Omental fat pad (tissue), 3 donors: ENCODE measurements at regions not wholly inside any gene's neighbourhood (a gene's known extent, or its start where the extent isn't known, plus 50 kb on each side); places are given as distances from the start of the nearest gene placed in this dataset.

Experiments used
- ATAC-seq: fragments of 150-250 bp; one replicate; pipeline ENCODE4 v1.9.1; 2016; ENCODE audit warnings: mild to moderate bottlenecking, moderate library complexity; ENCODE audit not compliant: low FRiP score
- DNase-seq: peaks from one replicate; pipeline ENCODE4 v3.0.0-alpha.2; 2019; ENCODE audit warnings: low spot score
- TF ChIP-seq, protein P1 (sequence below), 3 donors: fragments of 450-650 bp; IDR thresholded peaks; one replicate each; pipeline ENCODE4 v1.5.1; 2016 to 2017; ENCODE audit warnings: antibody characterized with exemption in 3 of 3, mild to moderate bottlenecking in 3 of 3, moderate library complexity in 2 of 3

DNA sequence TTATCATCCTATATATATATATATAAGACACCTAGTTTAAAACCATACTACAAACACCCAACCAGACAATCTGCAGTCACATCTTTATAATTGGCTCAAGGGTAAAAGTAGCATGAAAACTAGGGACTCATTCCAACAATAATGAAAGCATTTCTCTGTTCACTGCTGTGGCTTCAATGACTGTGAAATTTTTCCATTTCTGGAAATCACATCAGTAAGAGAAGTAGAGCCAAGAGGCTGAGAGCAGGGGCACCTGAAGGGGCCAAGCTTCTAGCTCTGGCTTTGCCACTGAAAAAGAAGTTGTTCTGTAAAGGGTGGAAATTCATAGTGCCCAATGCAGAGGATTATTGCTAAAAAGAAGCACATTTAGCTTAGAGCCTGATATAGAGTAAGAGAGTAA is 158.6 kb upstream of the GLI3 start:
- TF ChIP-seq, protein P1, sequence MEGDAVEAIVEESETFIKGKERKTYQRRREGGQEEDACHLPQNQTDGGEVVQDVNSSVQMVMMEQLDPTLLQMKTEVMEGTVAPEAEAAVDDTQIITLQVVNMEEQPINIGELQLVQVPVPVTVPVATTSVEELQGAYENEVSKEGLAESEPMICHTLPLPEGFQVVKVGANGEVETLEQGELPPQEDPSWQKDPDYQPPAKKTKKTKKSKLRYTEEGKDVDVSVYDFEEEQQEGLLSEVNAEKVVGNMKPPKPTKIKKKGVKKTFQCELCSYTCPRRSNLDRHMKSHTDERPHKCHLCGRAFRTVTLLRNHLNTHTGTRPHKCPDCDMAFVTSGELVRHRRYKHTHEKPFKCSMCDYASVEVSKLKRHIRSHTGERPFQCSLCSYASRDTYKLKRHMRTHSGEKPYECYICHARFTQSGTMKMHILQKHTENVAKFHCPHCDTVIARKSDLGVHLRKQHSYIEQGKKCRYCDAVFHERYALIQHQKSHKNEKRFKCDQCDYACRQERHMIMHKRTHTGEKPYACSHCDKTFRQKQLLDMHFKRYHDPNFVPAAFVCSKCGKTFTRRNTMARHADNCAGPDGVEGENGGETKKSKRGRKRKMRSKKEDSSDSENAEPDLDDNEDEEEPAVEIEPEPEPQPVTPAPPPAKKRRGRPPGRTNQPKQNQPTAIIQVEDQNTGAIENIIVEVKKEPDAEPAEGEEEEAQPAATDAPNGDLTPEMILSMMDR (IDR thresholded peaks at IDR 0.05) = no peak
- no peak for ATAC-seq
- no peak for DNase-seq

DNA sequence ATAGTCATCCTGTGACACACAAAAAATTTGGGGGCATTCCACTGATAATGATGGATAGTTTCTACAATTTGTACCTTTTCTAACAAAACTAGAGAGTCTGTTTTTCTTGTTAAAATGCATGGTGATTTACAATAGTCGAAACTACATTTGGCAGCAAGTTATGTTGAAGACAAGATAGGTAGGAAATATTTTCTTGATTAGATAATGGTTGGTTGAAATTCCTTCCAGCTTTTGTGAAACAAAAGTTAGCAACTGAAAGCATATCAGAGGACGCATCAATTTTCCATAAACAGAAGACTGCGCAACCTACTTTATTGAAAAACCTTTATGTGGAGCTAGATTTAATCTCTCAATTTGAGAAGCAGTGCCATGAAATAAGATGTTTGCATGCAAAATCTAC is 155.8 kb upstream of the GLI3 start:
- ATAC-seq (no peak), DNase-seq (no peak)

DNA sequence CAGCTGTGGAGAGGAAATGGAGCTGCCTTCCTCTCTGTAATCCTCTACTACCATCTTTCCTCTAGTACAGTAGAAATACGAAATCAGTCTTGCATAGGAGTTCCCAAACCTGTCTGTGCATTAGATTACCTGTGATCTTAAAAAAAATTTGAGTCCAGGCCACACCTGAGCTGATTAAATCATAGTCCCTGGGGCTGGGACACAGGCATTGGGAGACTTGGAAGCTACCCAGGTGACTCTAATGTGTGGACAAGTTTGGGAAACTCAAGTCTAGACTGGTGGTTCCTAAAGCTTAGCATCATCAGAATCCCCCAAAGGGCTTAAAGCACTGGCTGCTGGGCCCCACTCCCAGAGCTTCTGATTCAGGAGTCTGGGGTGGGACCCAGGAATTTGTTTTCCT is 152.7 kb upstream of the GLI3 start:
- ATAC-seq (no peak), DNase-seq (no peak)
- TF ChIP-seq, protein P1 (IDR thresholded peaks at IDR 0.05) = no peak

More for the DNA sequence above, 155.8 kb upstream of the GLI3 start:
- TF ChIP-seq, protein P1 (IDR thresholded peaks at IDR 0.05) = no peak

DNA sequence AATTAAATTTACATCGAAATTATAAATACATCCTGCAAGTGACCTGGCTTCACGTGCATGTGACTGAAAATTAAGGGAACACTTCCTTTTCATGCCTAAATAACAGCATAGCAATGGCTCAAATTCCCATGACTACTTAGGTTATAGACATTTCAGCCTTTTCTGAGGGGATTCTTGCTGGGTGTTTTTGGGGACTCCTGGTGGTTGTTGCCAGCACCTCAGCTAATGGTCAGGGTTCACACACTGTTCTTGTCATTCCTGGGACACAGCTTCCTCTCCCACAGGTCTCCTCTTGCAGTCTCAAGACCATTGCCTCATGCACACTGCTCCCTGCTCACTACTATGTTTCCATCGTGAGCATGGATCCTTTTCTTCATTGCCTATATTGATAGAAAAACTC is 148.9 kb upstream of the GLI3 start:
- DNase-seq = no peak
- no peak for ATAC-seq
- TF ChIP-seq, protein P1 (IDR thresholded peaks at IDR 0.05) = no peak

DNA sequence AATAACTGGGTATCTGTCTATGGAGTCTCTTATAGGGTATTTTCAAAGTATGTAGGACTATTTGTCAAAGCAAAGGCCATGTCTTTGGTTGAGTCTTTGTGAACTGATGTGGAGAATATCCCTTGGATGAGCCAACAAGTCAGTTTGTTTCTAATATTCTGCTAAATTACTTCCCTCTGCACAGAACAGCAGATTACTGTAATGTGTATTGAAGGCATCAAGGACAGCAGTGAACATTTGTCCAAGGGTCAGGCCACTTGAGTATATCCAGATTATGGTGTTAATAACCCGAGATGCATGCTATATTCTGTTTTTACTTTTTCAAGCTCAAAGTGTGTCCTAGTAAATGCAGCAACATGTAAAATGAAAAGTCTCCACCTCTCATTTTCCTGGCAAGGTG is 144.2 kb upstream of the GLI3 start:
- TF ChIP-seq, protein P1 (IDR thresholded peaks at IDR 0.05) = no peak
- no peak for ATAC-seq
- DNase-seq = no peak

DNA sequence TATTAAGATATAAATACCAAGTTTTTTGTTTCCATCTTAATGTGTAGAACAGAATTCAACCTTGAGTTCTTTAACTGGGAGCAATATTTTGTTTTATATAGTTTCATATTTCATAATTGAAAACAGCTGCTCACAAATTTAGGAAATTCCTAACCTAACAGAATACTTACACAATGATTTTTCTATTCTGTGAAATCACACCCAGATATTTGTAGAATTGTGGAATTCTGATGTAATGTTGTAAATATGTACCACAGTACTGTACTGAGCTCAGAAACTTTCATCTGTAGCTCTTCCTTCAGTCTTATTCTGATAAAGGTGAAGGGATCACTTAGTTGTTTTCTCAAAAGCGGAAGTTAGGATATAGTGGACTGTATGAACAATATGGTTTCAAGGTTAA is 143.4 kb upstream of the GLI3 start:
- DNase-seq = no peak
- TF ChIP-seq, protein P1 (IDR thresholded peaks at IDR 0.05) = no peak
- peak; percentile 57 for ATAC-seq

DNA sequence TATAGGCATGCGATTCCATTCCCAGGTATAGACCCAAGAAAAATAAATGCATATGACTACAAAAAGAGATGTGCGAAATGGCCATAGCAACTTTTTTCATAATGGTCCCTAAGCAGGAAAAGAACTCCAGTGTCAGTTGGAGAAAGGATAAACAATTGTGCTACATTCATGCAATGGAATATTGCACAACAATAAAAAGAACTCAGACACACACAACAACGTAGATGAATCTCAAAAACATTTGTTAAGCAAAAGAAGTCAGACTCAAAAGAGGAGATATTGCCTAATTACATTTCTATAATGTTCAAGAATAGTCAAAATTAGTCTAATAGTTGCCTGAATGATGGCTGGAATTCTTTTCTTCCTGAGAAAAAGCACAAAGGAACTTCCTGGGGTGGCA is 141.1 kb upstream of the GLI3 start:
- DNase-seq (no peak), ATAC-seq (no peak)
- TF ChIP-seq, protein P1 (IDR thresholded peaks at IDR 0.05) = no peak
